IPS-20b (cell line): ENCODE measurements at regions not wholly inside any gene's neighbourhood (a gene's known extent, or its start where the extent isn't known, plus 50 kb on each side); places are given as distances from the start of the nearest gene placed in this dataset.

Experiments used
- H3K27ac ChIP-seq: one replicate; pipeline ENCODE4 v1.5.1; 2013; ENCODE audit warnings: low read length
- H3K27me3 ChIP-seq: 2 replicates; pipeline ENCODE4 v1.6.1; 2013; ENCODE audit warnings: mild to moderate bottlenecking, low read length, inconsistent platforms; ENCODE audit not compliant: insufficient read depth
- H3K36me3 ChIP-seq: 2 replicates; pipeline ENCODE4 v1.6.1; 2013; ENCODE audit warnings: low read depth, mild to moderate bottlenecking, inconsistent platforms, low read length, moderate library complexity; ENCODE audit not compliant: insufficient read depth
- H3K4me1 ChIP-seq: 2 replicates; pipeline ENCODE4 v1.6.1; 2013; ENCODE audit warnings: mild to moderate bottlenecking, control low read depth, inconsistent platforms, low read length, moderate library complexity; ENCODE audit not compliant: insufficient read depth
- H3K4me3 ChIP-seq: 2 replicates; pipeline ENCODE4 v1.5.1; 2013; ENCODE audit warnings: mild to moderate bottlenecking, low read length, inconsistent platforms
- H3K9ac ChIP-seq: 2 replicates; pipeline ENCODE4 v1.6.1; 2013; ENCODE audit warnings: low read depth, mild to moderate bottlenecking, inconsistent platforms, low read length, moderate library complexity
- H3K9me3 ChIP-seq: 2 replicates; pipeline ENCODE4 v1.6.1; 2013; ENCODE audit warnings: mild to moderate bottlenecking, low read depth, low read length, inconsistent platforms; ENCODE audit not compliant: insufficient read depth

GRCh38 chr3:110389005-110389404 lies 682.6 kb upstream of the NECTIN3 start:
- no peak overlapping the region for H3K4me3 ChIP-seq
- peaks cover 25% of the 10 kb centered on the region; the same call in 1 of the 2 replicates for H3K4me1 ChIP-seq
- no peaks in the 10 kb centered on the region for H3K9me3 ChIP-seq
- H3K36me3 ChIP-seq = no peaks in the 10 kb centered on the region
- no peaks in the 10 kb centered on the region for H3K27me3 ChIP-seq
- H3K9ac ChIP-seq = no peak overlapping the region
- H3K27ac ChIP-seq = no peak overlapping the region

GRCh38 chr3:110390372-110390771 lies 681.2 kb upstream of the NECTIN3 start:
- no peaks in the 10 kb centered on the region for H3K9me3 ChIP-seq
- H3K27me3 ChIP-seq = no peaks in the 10 kb centered on the region
- no peak overlapping the region for H3K27ac ChIP-seq
- H3K9ac ChIP-seq = no peak overlapping the region
- H3K4me1 ChIP-seq = peaks cover 20% of the 10 kb centered on the region; the same call in 1 of the 2 replicates
- no peak overlapping the region for H3K4me3 ChIP-seq
- no peaks in the 10 kb centered on the region for H3K36me3 ChIP-seq

GRCh38 chr3:110391042-110391441 lies 680.6 kb upstream of the NECTIN3 start:
- H3K4me1 ChIP-seq = peaks cover 20% of the 10 kb centered on the region; the same call in 1 of the 2 replicates
- H3K4me3 ChIP-seq = peak overlapping the region; percentile 13; the same call in 1 of the 2 replicates
- H3K27me3 ChIP-seq = no peaks in the 10 kb centered on the region
- H3K9me3 ChIP-seq = no peaks in the 10 kb centered on the region
- no peak overlapping the region for H3K9ac ChIP-seq
- no peak overlapping the region for H3K27ac ChIP-seq
- H3K36me3 ChIP-seq = no peaks in the 10 kb centered on the region

- Histone ChIP-seq H3K27me3 (no peaks in the 10 kb centered on the region), H3K9ac (no peak overlapping the region), H3K27ac (no peak overlapping the region), H3K4me3 (no peak overlapping the region), H3K4me1 (peaks cover 20% of the 10 kb centered on the region; the same call in 1 of the 2 replicates), H3K36me3 (no peaks in the 10 kb centered on the region), H3K9me3 (no peaks in the 10 kb centered on the region)
Measured at GRCh38 chr3:110391640-110392395, 679.8 kb upstream of the NECTIN3 start.

- Histone ChIP-seq H3K9me3 (no peaks in the 10 kb centered on the region), H3K27me3 (no peaks in the 10 kb centered on the region), H3K4me3 (no peak overlapping the region), H3K27ac (no peak overlapping the region), H3K9ac (no peak overlapping the region), H3K4me1 (peaks cover 20% of the 10 kb centered on the region; the same call in 1 of the 2 replicates), H3K36me3 (no peaks in the 10 kb centered on the region)
Measured at GRCh38 chr3:110393941-110394340, 677.7 kb upstream of the NECTIN3 start.

- Histone ChIP-seq H3K9ac (no peak overlapping the region), H3K27ac (no peak overlapping the region)
Measured at GRCh38 chr3:110397115-110397514, 674.5 kb upstream of the NECTIN3 start.

GRCh38 chr3:110400315-110400714 lies 671.3 kb upstream of the NECTIN3 start:
- no peaks in the 10 kb centered on the region for H3K9me3 ChIP-seq
- H3K36me3 ChIP-seq = no peaks in the 10 kb centered on the region
- no peak overlapping the region for H3K9ac ChIP-seq
- H3K27me3 ChIP-seq = no peaks in the 10 kb centered on the region
- H3K4me3 ChIP-seq = no peak overlapping the region
- H3K27ac ChIP-seq = no peak overlapping the region
- H3K4me1 ChIP-seq = no peaks in the 10 kb centered on the region

More at GRCh38 chr3:110397115-110397514, 674.5 kb upstream of the NECTIN3 start:
- Histone ChIP-seq H3K27me3 (no peaks in the 10 kb centered on the region), H3K4me3 (no peak overlapping the region), H3K4me1 (peaks cover 2% of the 10 kb centered on the region; the same call in 1 of the 2 replicates), H3K9me3 (no peaks in the 10 kb centered on the region), H3K36me3 (no peaks in the 10 kb centered on the region)

- Histone ChIP-seq H3K27me3 (no peaks in the 10 kb centered on the region), H3K4me1 (no peaks in the 10 kb centered on the region), H3K4me3 (no peak overlapping the region), H3K27ac (no peak overlapping the region), H3K9me3 (no peaks in the 10 kb centered on the region), H3K36me3 (no peaks in the 10 kb centered on the region), H3K9ac (no peak overlapping the region)
Measured at GRCh38 chr3:110405830-110406585, 665.6 kb upstream of the NECTIN3 start.

- no peaks in the 10 kb centered on the region for H3K36me3 ChIP-seq
- H3K9ac ChIP-seq = no peak overlapping the region
Measured at GRCh38 chr3:110413266-110413665, 658.4 kb upstream of the NECTIN3 start.

GRCh38 chr3:110413807-110414748 lies 657.5 kb upstream of the NECTIN3 start:
- H3K4me3 ChIP-seq = no peak overlapping the region
- H3K9ac ChIP-seq = no peak overlapping the region
- no peak overlapping the region for H3K27ac ChIP-seq

More at GRCh38 chr3:110413266-110413665, 658.4 kb upstream of the NECTIN3 start:
- Histone ChIP-seq H3K4me1 (0 out of 2 replicates have a peak, but pooled peaks cover 3% of the 10 kb centered on the region), H3K27me3 (no peaks in the 10 kb centered on the region), H3K27ac (no peak overlapping the region), H3K4me3 (no peak overlapping the region), H3K9me3 (no peaks in the 10 kb centered on the region)

GRCh38 chr3:110414855-110415254 lies 656.8 kb upstream of the NECTIN3 start:
- H3K36me3 ChIP-seq = no peaks in the 10 kb centered on the region
- H3K27me3 ChIP-seq = no peaks in the 10 kb centered on the region
- H3K9ac ChIP-seq = no peak overlapping the region
- H3K4me3 ChIP-seq = no peak overlapping the region
- H3K4me1 ChIP-seq = 0 out of 2 replicates have a peak, but pooled peaks cover 3% of the 10 kb centered on the region
- no peak overlapping the region for H3K27ac ChIP-seq
- H3K9me3 ChIP-seq = no peaks in the 10 kb centered on the region

More at GRCh38 chr3:110413807-110414748, 657.5 kb upstream of the NECTIN3 start:
- Histone ChIP-seq H3K36me3 (no peaks in the 10 kb centered on the region), H3K9me3 (no peaks in the 10 kb centered on the region), H3K4me1 (0 out of 2 replicates have a peak, but pooled peaks cover 3% of the 10 kb centered on the region), H3K27me3 (no peaks in the 10 kb centered on the region)
